Choroid plexus epithelial cell (primary cell): ENCODE measurements at regions not wholly inside any gene's neighbourhood (a gene's known extent, or its start where the extent isn't known, plus 50 kb on each side); places are given as distances from the start of the nearest gene placed in this dataset.

Experiments used
- DNase-seq: peaks from one replicate; pipeline ENCODE4 v3.0.0-alpha.2; 2010; ENCODE audit warnings: low read depth
- H3K4me3 ChIP-seq: 2 replicates; pipeline ENCODE4 v1.5.1; 2011; ENCODE audit warnings: low read depth, mild to moderate bottlenecking, control low read depth, low read length, moderate library complexity
- TF ChIP-seq, protein P1 (sequence below): conservative IDR thresholded peaks from 2 replicates; pipeline ENCODE4 v1.5.1; 2011; ENCODE audit warnings: low read depth, mild to moderate bottlenecking, control low read depth, inconsistent platforms, low read length, moderate library complexity

GRCh38 chr12:13697973-13698372, 283.4 kb downstream of the GRIN2B start:
- DNase-seq = no peak
- H3K4me3 ChIP-seq = no peak overlapping the region
- TF ChIP-seq, protein P1, sequence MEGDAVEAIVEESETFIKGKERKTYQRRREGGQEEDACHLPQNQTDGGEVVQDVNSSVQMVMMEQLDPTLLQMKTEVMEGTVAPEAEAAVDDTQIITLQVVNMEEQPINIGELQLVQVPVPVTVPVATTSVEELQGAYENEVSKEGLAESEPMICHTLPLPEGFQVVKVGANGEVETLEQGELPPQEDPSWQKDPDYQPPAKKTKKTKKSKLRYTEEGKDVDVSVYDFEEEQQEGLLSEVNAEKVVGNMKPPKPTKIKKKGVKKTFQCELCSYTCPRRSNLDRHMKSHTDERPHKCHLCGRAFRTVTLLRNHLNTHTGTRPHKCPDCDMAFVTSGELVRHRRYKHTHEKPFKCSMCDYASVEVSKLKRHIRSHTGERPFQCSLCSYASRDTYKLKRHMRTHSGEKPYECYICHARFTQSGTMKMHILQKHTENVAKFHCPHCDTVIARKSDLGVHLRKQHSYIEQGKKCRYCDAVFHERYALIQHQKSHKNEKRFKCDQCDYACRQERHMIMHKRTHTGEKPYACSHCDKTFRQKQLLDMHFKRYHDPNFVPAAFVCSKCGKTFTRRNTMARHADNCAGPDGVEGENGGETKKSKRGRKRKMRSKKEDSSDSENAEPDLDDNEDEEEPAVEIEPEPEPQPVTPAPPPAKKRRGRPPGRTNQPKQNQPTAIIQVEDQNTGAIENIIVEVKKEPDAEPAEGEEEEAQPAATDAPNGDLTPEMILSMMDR = no peak

GRCh38 chr12:13695781-13696180, 285.6 kb downstream of the GRIN2B start:
- no peak for DNase-seq
- no peak overlapping the region for H3K4me3 ChIP-seq
- TF ChIP-seq, protein P1 = no peak

- TF ChIP-seq, protein P1 = no peak
- no peak overlapping the region for H3K4me3 ChIP-seq
- DNase-seq = no peak
Measured at GRCh38 chr12:13692332-13692731, 289.1 kb downstream of the GRIN2B start.

- TF ChIP-seq, protein P1 = no peak
- no peak overlapping the region for H3K4me3 ChIP-seq
- DNase-seq = no peak
Measured at GRCh38 chr12:13691598-13691997, 289.8 kb downstream of the GRIN2B start.

- DNase-seq = no peak
- TF ChIP-seq, protein P1 = no peak
- no peak overlapping the region for H3K4me3 ChIP-seq
Measured at GRCh38 chr12:13687633-13688032, 293.8 kb downstream of the GRIN2B start.

GRCh38 chr12:13686260-13686659, 295.1 kb downstream of the GRIN2B start:
- H3K4me3 ChIP-seq = no peak overlapping the region
- TF ChIP-seq, protein P1 = no peak
- DNase-seq = no peak

GRCh38 chr12:13680916-13681315, 300.5 kb downstream of the GRIN2B start:
- TF ChIP-seq, protein P1 = no peak
- DNase-seq = no peak

More at GRCh38 chr12:13680916-13681315, 300.5 kb downstream of the GRIN2B start:
- no peak overlapping the region for H3K4me3 ChIP-seq
